PFSK-1 (cell line): ENCODE measurements at regions not wholly inside any gene's neighbourhood (a gene's known extent, or its start where the extent isn't known, plus 50 kb on each side); places are given as distances from the start of the nearest gene placed in this dataset.

Experiments used
- FOXP2 ChIP-seq: optimal IDR thresholded peaks from 2 replicates; pipeline ENCODE3; 2011; ENCODE audit warnings: borderline replicate concordance, control low read depth, inconsistent platforms; ENCODE audit not compliant: insufficient read depth; ENCODE audit errors: extremely low read length, extremely low read depth
- POLR2AphosphoS5 ChIP-seq: IDR thresholded peaks from 2 replicates; pipeline ENCODE4 v1.6.1; 2012; ENCODE audit warnings: low read depth, mild to moderate bottlenecking, control low read depth, low read length, moderate library complexity
- SIN3A ChIP-seq: IDR thresholded peaks from 2 replicates; pipeline ENCODE4 v1.6.1; 2012; ENCODE audit warnings: mild to moderate bottlenecking, low read length, moderate library complexity, borderline replicate concordance; ENCODE audit not compliant: insufficient read depth
- TAF1 ChIP-seq: IDR thresholded peaks from 2 replicates; pipeline ENCODE4 v1.6.1; 2012; ENCODE audit warnings: low read length, control low read depth, borderline replicate concordance; ENCODE audit not compliant: insufficient read depth
- TF ChIP-seq, protein P1 (sequence below), 2 experiments: IDR thresholded peaks; 2 replicates each; pipeline versions ENCODE4 v1.6.1 to v1.8.0; 2011 to 2012; ENCODE audit warnings: low read depth in 2 of 2, low read length in 2 of 2, control low read depth in 1 of 2, inconsistent platforms in 1 of 2, mild to moderate bottlenecking in 1 of 2, moderate library complexity in 1 of 2; ENCODE audit not compliant: insufficient read depth in 1 of 2

DNA sequence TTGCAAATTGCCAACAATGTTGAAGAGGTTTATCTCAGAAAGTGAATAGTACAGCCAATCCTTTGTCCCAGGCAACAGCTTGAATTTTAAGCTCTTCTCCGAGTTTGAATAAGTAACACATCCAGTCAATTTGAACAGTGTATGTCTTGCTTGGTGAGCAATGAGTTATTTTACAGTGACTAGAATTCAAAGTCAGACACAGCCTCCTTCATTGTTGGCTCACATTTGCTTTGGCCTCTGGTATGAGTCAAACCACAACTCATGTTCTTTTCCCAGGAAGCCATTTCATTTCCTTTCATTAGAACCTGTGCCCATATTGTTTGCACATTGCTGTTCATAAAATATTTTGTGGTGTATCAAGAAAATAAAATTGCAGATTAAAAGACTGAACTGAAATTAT is 622.0 kb upstream of the DAB2 start:
- no peak for TF ChIP-seq FOXP2
- TF ChIP-seq TAF1: no peak
- TF ChIP-seq SIN3A: no peak
- TF ChIP-seq POLR2AphosphoS5: no peak
- TF ChIP-seq, protein P1, sequence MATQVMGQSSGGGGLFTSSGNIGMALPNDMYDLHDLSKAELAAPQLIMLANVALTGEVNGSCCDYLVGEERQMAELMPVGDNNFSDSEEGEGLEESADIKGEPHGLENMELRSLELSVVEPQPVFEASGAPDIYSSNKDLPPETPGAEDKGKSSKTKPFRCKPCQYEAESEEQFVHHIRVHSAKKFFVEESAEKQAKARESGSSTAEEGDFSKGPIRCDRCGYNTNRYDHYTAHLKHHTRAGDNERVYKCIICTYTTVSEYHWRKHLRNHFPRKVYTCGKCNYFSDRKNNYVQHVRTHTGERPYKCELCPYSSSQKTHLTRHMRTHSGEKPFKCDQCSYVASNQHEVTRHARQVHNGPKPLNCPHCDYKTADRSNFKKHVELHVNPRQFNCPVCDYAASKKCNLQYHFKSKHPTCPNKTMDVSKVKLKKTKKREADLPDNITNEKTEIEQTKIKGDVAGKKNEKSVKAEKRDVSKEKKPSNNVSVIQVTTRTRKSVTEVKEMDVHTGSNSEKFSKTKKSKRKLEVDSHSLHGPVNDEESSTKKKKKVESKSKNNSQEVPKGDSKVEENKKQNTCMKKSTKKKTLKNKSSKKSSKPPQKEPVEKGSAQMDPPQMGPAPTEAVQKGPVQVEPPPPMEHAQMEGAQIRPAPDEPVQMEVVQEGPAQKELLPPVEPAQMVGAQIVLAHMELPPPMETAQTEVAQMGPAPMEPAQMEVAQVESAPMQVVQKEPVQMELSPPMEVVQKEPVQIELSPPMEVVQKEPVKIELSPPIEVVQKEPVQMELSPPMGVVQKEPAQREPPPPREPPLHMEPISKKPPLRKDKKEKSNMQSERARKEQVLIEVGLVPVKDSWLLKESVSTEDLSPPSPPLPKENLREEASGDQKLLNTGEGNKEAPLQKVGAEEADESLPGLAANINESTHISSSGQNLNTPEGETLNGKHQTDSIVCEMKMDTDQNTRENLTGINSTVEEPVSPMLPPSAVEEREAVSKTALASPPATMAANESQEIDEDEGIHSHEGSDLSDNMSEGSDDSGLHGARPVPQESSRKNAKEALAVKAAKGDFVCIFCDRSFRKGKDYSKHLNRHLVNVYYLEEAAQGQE (IDR thresholded peaks at IDR 0.05; ENCODE audit: insufficient read depth in 1 of 2, low read depth in 2 of 2, low read length in 2 of 2): no peak

GRCh38 chr5:40045429-40045828 is 620.6 kb upstream of the DAB2 start:
- TF ChIP-seq FOXP2 (no peak), TAF1 (no peak)

DNA sequence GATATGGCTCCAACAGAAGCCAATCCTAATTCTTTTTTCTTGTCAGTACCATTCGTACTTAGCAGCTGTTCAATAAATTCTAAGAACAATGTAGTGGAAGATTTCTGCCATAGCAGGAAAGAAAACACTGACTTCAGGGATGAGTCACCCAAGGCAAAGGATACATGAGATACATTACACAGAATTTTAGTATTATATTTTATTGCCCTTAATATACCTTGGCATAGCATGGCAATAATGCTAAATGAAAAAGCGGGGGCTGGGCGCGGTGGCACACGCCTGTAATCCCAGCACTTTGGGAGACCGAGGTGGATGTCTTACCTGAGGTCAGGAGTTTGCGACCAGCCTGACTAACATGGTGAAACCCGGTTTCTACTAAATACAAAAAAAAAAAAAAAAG is 619.1 kb upstream of the DAB2 start:
- TF ChIP-seq, protein P1 (IDR thresholded peaks at IDR 0.05; ENCODE audit: insufficient read depth in 1 of 2, low read depth in 2 of 2, low read length in 2 of 2): no peak
- no peak for TF ChIP-seq TAF1
- no peak for TF ChIP-seq POLR2AphosphoS5
- TF ChIP-seq SIN3A: no peak
- TF ChIP-seq FOXP2: no peak

- TF ChIP-seq POLR2AphosphoS5 (no peak), SIN3A (no peak), FOXP2 (no peak), TAF1 (no peak)
- TF ChIP-seq, protein P1 (IDR thresholded peaks at IDR 0.05; ENCODE audit: insufficient read depth in 1 of 2, low read depth in 2 of 2, low read length in 2 of 2): no peak
Observed at GRCh38 chr5:40041452-40041851, 616.7 kb upstream of the DAB2 start.

DNA sequence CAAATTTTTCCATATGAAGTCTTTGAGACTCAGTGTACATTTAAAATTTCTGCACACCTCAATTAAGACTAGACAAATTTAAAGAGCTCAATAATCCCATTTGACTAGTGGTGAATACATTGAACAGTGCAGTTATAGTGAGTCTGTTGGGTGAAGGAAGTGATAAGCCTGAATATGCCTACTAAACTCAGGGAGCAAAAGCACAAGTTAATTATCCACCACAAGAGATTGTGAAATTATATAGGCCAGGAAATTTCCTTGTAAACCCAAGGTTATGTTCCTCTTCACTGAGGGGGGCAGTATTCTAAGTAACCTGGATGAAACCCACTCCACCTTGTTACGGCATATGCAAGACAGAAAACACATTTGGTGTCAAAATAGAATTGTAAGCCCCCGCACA is 612.9 kb upstream of the DAB2 start:
- no peak for TF ChIP-seq POLR2AphosphoS5
- TF ChIP-seq TAF1: no peak
- TF ChIP-seq, protein P1 (IDR thresholded peaks at IDR 0.05; ENCODE audit: insufficient read depth in 1 of 2, low read depth in 2 of 2, low read length in 2 of 2): no peak
